Activated CD4-positive, CD25-positive, alpha-beta regulatory T cell (primary cell): ENCODE measurements at regions not wholly inside any gene's neighbourhood (a gene's known extent, or its start where the extent isn't known, plus 50 kb on each side); places are given as distances from the start of the nearest gene placed in this dataset.
"Not testable (repeated sequence)": the region's sequence is repeated elsewhere in the genome, so short reads cannot be mapped to it uniquely, and the experiment has no call there.

Experiments used
- DNase-seq, 4 experiments: peaks; one replicate each; lab custom pipeline; 2025; lab: John Stamatoyannopoulos, UW

GRCh38 chr2:111251711-111252110 lies 131.0 kb downstream of the BCL2L11 start:
- no peak for DNase-seq

DNA sequence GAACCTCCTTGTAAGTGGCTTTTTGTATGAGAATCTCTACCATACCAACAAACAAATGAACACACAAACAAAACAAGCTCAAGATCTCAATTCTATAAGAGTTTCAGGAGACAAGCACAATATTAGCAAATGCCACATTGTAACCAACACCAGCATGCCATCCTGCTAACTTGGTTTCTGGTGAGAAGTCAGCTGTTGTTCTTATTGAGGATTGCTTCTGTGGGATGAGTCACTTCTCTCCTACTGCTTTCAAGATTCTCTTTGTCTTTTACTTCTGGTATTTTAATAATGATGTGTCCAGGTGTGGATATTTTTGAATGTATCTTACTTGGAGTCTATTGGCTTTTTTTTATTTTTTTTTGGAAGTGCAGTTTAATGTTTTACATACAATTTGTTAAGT lies 131.7 kb downstream of the BCL2L11 start:
- no peak for DNase-seq

DNA sequence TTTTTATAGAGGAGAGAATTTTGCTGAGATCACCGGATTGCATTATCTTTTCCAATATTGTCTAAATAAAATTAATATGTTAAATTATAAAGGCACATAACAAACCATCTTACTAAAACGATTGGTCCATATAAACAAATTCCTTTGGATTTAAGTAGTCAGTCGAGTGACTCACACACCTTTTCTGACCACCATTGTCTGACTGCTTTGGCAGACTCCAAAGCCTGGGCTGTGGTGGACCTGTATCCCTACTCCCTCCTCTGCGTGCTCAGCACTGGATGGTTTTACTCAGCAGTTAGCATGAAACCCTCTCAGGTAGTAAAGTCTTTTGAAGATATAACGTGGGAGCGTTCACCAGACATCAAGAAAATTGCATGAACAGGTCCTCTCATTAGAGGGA lies 134.2 kb downstream of the BCL2L11 start:
- DNase-seq = not testable (repeated sequence)

- DNase-seq = not testable (repeated sequence)
Observed at GRCh38 chr2:111256628-111257027, 135.9 kb downstream of the BCL2L11 start.

- DNase-seq = not testable (repeated sequence)
Observed at GRCh38 chr2:111257607-111258006, 136.9 kb downstream of the BCL2L11 start.

- DNase-seq = not testable (repeated sequence)
Observed at GRCh38 chr2:111258318-111258717, 137.6 kb downstream of the BCL2L11 start.

DNA sequence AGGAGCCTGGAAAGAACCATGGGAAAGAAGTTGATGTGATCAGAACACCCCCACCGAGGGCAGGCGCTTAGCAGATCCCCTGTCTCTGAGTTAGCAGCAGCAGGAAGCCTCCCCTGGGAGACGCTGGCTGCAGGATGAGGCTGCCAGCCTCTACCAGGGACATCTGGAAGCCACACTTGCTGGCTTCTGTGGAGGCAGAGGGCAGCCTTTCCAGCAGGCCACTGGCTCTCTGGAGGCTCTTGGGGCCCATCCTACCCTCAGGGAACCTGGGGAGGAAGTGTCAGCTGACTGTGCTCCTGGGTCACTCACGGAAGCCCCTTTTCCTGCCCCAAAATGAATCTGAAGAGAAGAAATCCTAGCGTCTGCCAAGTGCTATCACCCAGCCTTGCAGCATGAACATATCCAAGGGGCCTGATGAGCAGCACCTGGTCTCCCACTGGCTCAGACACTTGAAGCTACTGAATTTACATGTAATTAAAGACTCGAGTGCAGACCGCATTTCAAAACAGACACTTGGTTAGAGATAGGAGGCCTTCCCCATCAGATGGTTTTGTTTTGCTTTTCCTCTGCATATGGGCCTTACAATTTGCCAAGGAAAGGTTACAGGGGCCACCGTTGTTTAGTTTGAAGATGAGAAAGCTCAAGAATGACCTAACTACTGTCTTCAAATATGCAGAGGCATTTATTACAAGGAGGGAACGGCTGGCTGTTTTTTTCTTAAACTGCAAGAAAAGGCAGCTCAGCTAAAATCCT lies 142.1 kb downstream of the BCL2L11 start:
- DNase-seq = not testable (repeated sequence)

GRCh38 chr2:111263380-111264017 lies 142.8 kb downstream of the BCL2L11 start:
- not testable (repeated sequence) for DNase-seq

- DNase-seq = not testable (repeated sequence)
Observed at GRCh38 chr2:111264956-111265355, 144.2 kb downstream of the BCL2L11 start.

- DNase-seq = not testable (repeated sequence)
Observed at GRCh38 chr2:111266556-111266955, 145.8 kb downstream of the BCL2L11 start.

DNA sequence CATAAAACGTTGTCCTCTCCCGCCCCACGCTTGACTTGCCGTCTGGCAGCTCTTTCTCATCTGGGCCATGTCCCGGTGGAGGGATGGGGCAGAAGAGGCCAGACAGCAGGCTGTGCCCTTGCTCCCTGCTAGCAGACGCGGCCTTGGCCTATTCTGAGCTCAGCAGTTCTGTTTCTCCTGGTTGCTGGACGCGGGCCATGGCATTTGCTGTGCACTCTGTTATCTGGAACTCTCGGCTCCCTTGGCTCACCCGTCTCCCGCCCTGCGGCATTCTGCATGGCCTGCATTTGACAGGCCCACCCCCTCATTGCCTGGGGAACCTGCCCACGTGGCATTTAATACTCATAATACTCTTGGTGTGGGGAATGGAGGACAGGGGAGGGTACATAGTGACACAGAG lies 146.3 kb downstream of the BCL2L11 start:
- DNase-seq = not testable (repeated sequence)

DNA sequence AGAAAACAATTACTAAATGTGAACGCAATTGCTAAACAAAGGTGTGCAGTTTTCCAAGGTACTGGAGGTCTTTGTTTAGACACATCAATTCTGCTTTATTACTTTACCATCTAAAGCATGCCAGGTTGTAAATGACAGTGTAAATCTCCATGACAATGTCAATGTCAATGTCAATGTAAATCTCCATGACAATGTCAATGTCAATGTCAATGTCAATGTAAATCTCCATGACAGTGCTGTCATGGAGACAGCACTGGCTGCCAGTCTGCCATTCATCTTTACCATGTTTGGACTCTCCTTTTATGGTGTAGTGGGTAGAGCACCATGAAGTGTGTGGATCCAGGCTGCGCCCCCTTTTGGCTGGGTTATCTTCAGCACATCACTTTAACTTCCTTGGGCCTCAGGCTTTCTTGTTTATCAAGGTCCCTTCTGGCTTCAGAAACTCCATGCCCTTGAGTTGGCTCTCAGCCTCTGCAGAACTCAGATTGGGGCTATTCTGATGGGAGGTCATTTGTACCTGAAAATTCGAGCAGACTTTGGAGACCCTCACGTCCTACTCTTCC lies 149.1 kb downstream of the BCL2L11 start:
- DNase-seq = not testable (repeated sequence)

- not testable (repeated sequence) for DNase-seq
Observed at GRCh38 chr2:111270569-111270968, 149.9 kb downstream of the BCL2L11 start.

DNA sequence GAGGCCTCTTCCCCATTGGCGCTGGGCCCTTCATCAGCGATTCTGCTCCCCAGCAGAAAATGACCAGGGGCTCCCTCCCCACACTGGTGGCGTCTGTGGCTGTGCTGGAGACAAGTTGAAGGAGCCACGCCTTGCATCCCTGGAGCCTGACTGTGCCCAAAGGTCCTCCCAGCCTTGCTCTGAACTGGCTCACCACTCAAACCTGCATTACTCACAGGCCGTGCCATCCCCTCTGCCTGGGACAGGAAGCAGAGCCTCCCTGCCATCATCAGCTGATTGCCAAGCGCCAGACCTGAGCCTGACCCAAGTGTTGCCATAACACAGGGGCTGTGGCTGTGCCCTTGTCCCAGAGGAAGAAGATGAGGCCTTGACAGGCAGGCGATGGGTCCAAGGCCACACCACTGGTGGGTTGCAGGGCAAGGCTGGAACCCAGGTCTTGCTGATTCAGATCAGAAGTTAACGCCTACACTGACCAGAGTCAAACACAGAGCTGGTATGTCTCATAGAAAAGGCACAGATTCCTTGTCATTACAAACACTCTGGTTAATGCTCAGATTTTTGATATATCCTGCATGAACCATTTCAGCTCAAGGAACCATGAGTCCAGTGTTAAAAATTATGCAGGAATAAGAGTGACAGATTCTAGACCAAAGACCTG lies 151.1 kb downstream of the BCL2L11 start:
- not testable (repeated sequence) for DNase-seq

GRCh38 chr2:111273007-111273406 lies 152.3 kb downstream of the BCL2L11 start:
- DNase-seq = not testable (repeated sequence)

GRCh38 chr2:111275047-111275853 lies 154.5 kb downstream of the BCL2L11 start:
- not testable (repeated sequence) for DNase-seq

DNA sequence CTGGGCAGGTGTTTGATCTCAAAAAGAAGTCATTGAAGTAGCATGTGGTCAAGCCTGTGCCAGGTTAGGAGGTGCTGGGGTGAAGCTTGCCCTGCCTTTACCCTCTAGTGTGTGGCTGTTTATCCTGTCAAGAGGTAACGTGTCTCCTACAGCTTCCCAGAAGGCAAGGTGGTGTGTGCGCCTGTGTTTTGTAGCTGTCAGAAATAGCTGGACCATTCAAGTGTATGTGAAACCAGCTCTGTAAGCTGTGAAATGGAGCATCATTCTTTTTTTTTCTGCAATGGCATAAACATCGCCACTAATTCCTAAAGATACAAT lies 155.1 kb downstream of the BCL2L11 start:
- DNase-seq = not testable (repeated sequence)

DNA sequence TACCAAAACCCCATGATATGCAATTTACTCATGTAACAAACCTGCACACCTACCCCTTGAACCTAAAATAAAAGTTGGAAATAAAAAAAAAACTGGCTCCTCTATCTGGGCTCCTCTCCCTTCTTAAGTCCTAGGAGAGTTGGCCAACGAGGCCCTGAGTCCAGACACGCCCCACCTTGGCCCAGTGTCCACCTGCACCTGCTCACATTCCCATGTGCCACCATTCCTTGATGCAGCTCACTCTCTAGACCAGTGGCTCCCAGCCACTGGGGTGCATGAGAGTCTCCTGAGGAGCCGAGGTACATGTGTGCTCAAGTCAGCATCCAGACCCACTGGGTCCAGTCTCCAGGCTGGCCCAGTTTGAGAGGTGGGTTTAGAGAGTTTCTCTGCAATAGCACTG lies 157.4 kb downstream of the BCL2L11 start:
- not testable (repeated sequence) for DNase-seq

DNA sequence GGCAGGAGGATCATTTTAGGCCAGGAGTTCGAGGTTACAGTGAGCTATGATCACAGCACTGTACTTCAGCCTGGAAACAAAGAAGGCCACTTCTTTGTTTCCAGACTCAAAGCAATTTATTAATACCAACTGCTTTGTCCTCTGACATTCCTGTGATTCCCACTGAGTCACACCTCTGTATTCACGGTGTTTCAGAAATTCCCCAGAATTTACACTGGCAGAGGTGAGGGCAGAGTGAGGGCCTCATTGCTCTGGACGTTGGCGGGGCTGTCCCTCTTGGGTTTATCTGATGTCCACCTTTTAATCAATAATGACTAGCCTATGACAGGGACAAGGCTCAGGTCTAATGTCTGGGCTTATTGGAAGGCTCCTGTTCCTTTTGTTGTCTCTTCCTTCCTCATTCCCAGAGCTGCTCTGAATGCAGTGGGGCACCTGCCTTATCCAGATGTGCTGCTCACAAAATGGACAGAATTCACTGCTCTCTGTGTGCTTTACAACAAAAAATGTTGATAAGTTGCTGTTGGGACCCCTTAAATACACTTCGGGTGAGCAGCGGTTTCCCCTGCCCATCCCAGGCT lies 160.1 kb downstream of the BCL2L11 start:
- not testable (repeated sequence) for DNase-seq

GRCh38 chr2:111282162-111282561 lies 161.4 kb downstream of the BCL2L11 start:
- not testable (repeated sequence) for DNase-seq
